ENCODE measurements at regions not wholly inside any gene's neighbourhood (a gene's known extent, or its start where the extent isn't known, plus 50 kb on each side); places are given as distances from the start of the nearest gene placed in this dataset.
A peak's percentile ranks its signal among the peaks of the same experiment; 100 is the strongest.

DNA sequence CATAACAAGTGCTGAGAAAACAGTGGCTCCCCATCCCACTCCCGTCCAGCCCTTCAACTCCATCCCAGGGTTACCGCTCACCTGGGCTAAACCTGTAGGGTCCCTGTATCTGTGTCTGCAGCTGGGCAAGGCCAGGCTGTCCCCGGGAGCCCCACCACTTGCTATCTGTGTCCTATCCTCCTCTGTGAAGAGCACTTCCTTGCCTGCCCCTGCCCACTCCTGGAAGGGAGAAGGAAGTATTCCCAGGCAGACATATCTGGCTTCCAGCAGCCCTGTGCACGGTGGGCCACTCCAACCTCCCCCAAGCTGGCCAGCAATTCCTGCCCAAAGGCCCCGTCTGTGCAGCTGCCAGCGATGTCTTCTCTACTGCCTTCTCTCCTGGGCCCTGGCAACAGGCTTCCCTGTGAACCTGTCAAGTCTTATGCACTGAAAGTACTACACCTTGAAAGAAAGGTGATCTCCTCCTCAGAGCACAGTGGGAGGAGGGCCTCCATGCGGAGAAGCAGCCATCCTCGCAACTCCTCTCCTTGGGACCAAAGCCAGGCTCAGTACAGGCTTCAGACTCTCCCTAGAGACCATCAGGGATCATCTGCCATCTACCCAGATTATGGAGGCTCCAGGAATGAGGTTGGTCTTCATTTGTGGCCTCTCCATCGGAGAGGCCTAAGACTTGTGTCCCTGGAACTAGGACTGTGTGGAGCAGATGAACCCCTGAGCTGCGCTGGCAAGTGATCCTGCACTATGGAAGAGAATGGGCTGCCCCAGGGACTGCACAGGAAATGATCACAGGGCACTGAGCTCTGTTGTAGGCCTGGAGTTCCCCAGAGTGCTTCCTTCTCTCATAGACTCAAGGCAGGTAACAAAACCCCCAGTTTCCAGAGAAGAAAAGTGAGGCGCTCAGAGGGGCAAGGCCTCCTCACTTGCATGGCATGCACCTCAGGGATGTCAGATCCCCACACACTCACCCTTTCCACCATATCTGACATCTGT, 663.6 kb downstream of the BCL11B start:
- H3K27ac ChIP-seq (ENCODE audit: poor library complexity, severe bottlenecking): no peak overlapping the region
- no peaks in the 10 kb centered on the region for H3K36me3 ChIP-seq (ENCODE audit: low read depth)
- DNase-seq (ENCODE audit: low spot score): no peak
- no peak; the same call in 2 of the 3 replicates for ATAC-seq (ENCODE audit: low read depth)
- H3K9me3 ChIP-seq (ENCODE audit: severe bottlenecking): no peaks in the 10 kb centered on the region
- TF ChIP-seq, protein P1, sequence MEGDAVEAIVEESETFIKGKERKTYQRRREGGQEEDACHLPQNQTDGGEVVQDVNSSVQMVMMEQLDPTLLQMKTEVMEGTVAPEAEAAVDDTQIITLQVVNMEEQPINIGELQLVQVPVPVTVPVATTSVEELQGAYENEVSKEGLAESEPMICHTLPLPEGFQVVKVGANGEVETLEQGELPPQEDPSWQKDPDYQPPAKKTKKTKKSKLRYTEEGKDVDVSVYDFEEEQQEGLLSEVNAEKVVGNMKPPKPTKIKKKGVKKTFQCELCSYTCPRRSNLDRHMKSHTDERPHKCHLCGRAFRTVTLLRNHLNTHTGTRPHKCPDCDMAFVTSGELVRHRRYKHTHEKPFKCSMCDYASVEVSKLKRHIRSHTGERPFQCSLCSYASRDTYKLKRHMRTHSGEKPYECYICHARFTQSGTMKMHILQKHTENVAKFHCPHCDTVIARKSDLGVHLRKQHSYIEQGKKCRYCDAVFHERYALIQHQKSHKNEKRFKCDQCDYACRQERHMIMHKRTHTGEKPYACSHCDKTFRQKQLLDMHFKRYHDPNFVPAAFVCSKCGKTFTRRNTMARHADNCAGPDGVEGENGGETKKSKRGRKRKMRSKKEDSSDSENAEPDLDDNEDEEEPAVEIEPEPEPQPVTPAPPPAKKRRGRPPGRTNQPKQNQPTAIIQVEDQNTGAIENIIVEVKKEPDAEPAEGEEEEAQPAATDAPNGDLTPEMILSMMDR (IDR thresholded peaks at IDR 0.05; ENCODE audit: poor library complexity, severe bottlenecking): no peak
- no peaks in the 10 kb centered on the region for H3K4me1 ChIP-seq (ENCODE audit: insufficient read depth, poor library complexity, severe bottlenecking)
- H3K27me3 ChIP-seq (ENCODE audit: insufficient read depth, poor library complexity, severe bottlenecking): peaks cover 2% of the 10 kb centered on the region
- no peak overlapping the region for H3K4me3 ChIP-seq (ENCODE audit: severe bottlenecking)

DNA sequence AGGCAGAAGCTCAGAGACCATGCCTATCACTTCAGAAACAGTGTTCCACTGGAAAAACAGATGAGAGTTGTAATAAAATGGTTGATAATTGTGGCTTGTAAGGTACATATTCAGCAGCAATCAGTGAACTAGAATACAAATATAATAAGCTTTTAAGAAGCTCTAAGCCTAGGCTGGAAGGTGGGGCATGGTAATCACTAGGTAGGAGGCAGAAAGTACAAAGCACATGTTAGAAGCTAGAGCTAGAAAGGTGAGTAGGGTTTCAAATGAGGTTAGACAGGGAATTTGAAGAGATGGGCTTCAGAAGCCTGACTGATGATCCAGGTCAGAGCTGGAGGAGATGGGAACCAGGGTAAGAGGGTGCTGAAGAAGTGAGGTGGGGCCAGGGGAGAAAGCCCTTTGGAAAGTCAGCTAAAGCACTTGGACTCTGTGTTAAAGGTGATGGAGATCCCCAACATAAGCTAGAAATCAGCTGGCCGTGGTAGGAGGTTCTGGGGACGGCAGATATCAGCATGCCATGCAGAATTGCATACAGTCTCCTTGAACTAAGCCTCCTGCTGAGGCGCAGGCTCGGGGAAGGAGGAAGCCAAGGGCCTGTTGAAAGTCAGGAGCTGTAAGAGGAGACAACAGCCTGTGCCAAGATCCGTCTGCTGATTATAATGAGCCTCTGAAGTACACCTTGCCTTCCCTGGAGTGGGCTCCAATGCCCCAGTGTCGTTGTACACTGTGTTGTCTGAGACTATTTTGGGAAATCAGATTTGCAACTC, 659.4 kb downstream of the BCL11B start:
- Histone ChIP-seq H3K4me1 (ENCODE audit: insufficient read depth, poor library complexity, severe bottlenecking) (no peaks in the 10 kb centered on the region), H3K27ac (ENCODE audit: poor library complexity, severe bottlenecking) (no peak overlapping the region), H3K36me3 (ENCODE audit: low read depth) (no peaks in the 10 kb centered on the region), H3K27me3 (ENCODE audit: insufficient read depth, poor library complexity, severe bottlenecking) (no peaks in the 10 kb centered on the region), H3K9me3 (ENCODE audit: severe bottlenecking) (peaks cover 1% of the 10 kb centered on the region), H3K4me3 (ENCODE audit: severe bottlenecking) (no peak overlapping the region)
- TF ChIP-seq, protein P1 (IDR thresholded peaks at IDR 0.05; ENCODE audit: poor library complexity, severe bottlenecking): no peak
- ATAC-seq (ENCODE audit: low read depth) (no peak), DNase-seq (ENCODE audit: low spot score) (no peak)

DNA sequence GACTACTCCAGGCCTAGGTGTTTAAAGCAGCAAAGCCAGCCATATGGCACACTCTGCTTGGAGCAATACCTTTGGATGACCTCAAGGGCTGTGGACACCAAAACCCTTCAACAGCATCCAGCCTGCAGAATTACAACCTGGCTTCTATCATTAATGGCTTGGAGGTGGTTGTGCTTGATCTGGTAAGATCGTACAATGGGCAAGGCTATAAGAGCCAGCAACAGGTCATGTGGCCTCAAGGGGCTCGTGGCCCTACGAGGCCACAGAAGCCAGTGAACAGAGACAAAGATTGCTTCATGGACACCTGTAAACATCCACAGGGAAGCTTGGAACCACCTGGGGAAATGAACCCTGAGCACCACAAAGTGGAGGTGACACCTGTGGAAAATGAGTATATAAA, 657.3 kb downstream of the BCL11B start:
- DNase-seq (ENCODE audit: low spot score) (no peak), ATAC-seq (ENCODE audit: low read depth) (no peak)
- Histone ChIP-seq H3K27ac (ENCODE audit: poor library complexity, severe bottlenecking) (no peak overlapping the region), H3K4me3 (ENCODE audit: severe bottlenecking) (no peak overlapping the region), H3K36me3 (ENCODE audit: low read depth) (no peaks in the 10 kb centered on the region), H3K9me3 (ENCODE audit: severe bottlenecking) (peaks cover 6% of the 10 kb centered on the region), H3K4me1 (ENCODE audit: insufficient read depth, poor library complexity, severe bottlenecking) (no peaks in the 10 kb centered on the region), H3K27me3 (ENCODE audit: insufficient read depth, poor library complexity, severe bottlenecking) (no peaks in the 10 kb centered on the region)
- TF ChIP-seq, protein P1 (IDR thresholded peaks at IDR 0.05; ENCODE audit: poor library complexity, severe bottlenecking): no peak

- Histone ChIP-seq H3K27ac (ENCODE audit: poor library complexity, severe bottlenecking) (peak overlapping the region; percentile 61), H3K4me1 (ENCODE audit: insufficient read depth, poor library complexity, severe bottlenecking) (peaks cover 18% of the 10 kb centered on the region), H3K4me3 (ENCODE audit: severe bottlenecking) (no peak overlapping the region), H3K9me3 (ENCODE audit: severe bottlenecking) (peaks cover 4% of the 10 kb centered on the region), H3K27me3 (ENCODE audit: insufficient read depth, poor library complexity, severe bottlenecking) (no peaks in the 10 kb centered on the region), H3K36me3 (ENCODE audit: low read depth) (no peaks in the 10 kb centered on the region)
- no peak for DNase-seq (ENCODE audit: low spot score)
- peak; percentile 90 for ATAC-seq (ENCODE audit: low read depth)
- TF ChIP-seq, protein P1 (IDR thresholded peaks at IDR 0.05; ENCODE audit: poor library complexity, severe bottlenecking): no peak
Observed at GRCh38 chr14:98622208-98623051, 649.6 kb downstream of the BCL11B start.

Data from RWPE2 (cell line).